Omental fat pad (tissue), 3 donors: ENCODE measurements at regions not wholly inside any gene's neighbourhood (a gene's known extent, or its start where the extent isn't known, plus 50 kb on each side); places are given as distances from the start of the nearest gene placed in this dataset.

ENCODE experiments used
- ATAC-seq: fragments of 150-250 bp; one replicate; pipeline ENCODE4 v1.9.1; 2016; ENCODE audit warnings: mild to moderate bottlenecking, moderate library complexity; ENCODE audit not compliant: low FRiP score
- DNase-seq: peaks from one replicate; pipeline ENCODE4 v3.0.0-alpha.2; 2019; ENCODE audit warnings: low spot score
- CTCF ChIP-seq, 3 donors: fragments of 450-650 bp; IDR thresholded peaks; one replicate each; pipeline ENCODE4 v1.5.1; 2016 to 2017; ENCODE audit warnings: antibody characterized with exemption in 3 of 3, mild to moderate bottlenecking in 3 of 3, moderate library complexity in 2 of 3

- ATAC-seq (no peak), DNase-seq (no peak)
- TF ChIP-seq CTCF (IDR thresholded peaks at IDR 0.05) = no peak
These were observed 102.0 kb upstream of the RPS6KA2 start for GRCh38 chr6:166728884-166729530.

- TF ChIP-seq CTCF (IDR thresholded peaks at IDR 0.05) = no peak
These were observed 99.2 kb upstream of the RPS6KA2 start for GRCh38 chr6:166726201-166726600.

GRCh38 chr6:166725571-166725970 lies 98.5 kb upstream of the RPS6KA2 start:
- no peak for DNase-seq
- ATAC-seq = no peak
- no peak for TF ChIP-seq CTCF (IDR thresholded peaks at IDR 0.05)

More at GRCh38 chr6:166726201-166726600, 99.2 kb upstream of the RPS6KA2 start:
- ATAC-seq (no peak), DNase-seq (no peak)

- no peak for TF ChIP-seq CTCF (IDR thresholded peaks at IDR 0.05)
- ATAC-seq (no peak), DNase-seq (no peak)
These were observed 97.5 kb upstream of the RPS6KA2 start for GRCh38 chr6:166724576-166724975.

- ATAC-seq = no peak
- no peak for DNase-seq
These were observed 95.7 kb upstream of the RPS6KA2 start for GRCh38 chr6:166722785-166723184.

GRCh38 chr6:166721576-166721975 lies 94.5 kb upstream of the RPS6KA2 start:
- no peak for DNase-seq
- no peak for ATAC-seq

More at GRCh38 chr6:166722785-166723184, 95.7 kb upstream of the RPS6KA2 start:
- no peak for TF ChIP-seq CTCF (IDR thresholded peaks at IDR 0.05)

More at GRCh38 chr6:166721576-166721975, 94.5 kb upstream of the RPS6KA2 start:
- no peak for TF ChIP-seq CTCF (IDR thresholded peaks at IDR 0.05)
